Hepatocyte (in vitro differentiated cells): ENCODE measurements at regions not wholly inside any gene's neighbourhood (a gene's known extent, or its start where the extent isn't known, plus 50 kb on each side); places are given as distances from the start of the nearest gene placed in this dataset.
"Not testable (repeated sequence)": the region's sequence is repeated elsewhere in the genome, so short reads cannot be mapped to it uniquely, and the experiment has no call there.

Experiments
- DNase-seq: peaks from one replicate; pipeline ENCODE4 v3.0.0-alpha.2; 2016; ENCODE audit warnings: low spot score
- H2AFZ ChIP-seq: fragments of 200-600 bp; sonication (generic); 2 replicates; pipeline ENCODE4 v1.6.0; 2016; ENCODE audit warnings: antibody characterized with exemption, mild to moderate bottlenecking
- H3K27ac ChIP-seq: fragments of 200-600 bp; sonication (generic); 2 replicates; pipeline ENCODE4 v1.5.1; 2016; ENCODE audit warnings: mild to moderate bottlenecking
- H3K27me3 ChIP-seq: fragments of 200-600 bp; sonication (generic); 2 replicates; pipeline ENCODE4 v1.6.1; 2016
- H3K36me3 ChIP-seq: fragments of 200-600 bp; sonication (generic); replicated peaks from 2 replicates; pipeline ENCODE4 v1.5.1; 2016; ENCODE audit warnings: low read depth; ENCODE audit not compliant: insufficient read depth
- H3K4me1 ChIP-seq: fragments of 200-600 bp; sonication (generic); 2 replicates; pipeline ENCODE4 v1.5.1; 2016; ENCODE audit warnings: mild to moderate bottlenecking, moderate library complexity; ENCODE audit not compliant: insufficient read depth
- H3K4me2 ChIP-seq: fragments of 200-600 bp; sonication (generic); 2 replicates; pipeline ENCODE4 v1.6.0; 2016
- H3K4me3 ChIP-seq: fragments of 200-600 bp; sonication (generic); 2 replicates; pipeline ENCODE4 v1.5.1; 2016; ENCODE audit warnings: mild to moderate bottlenecking
- H3K79me2 ChIP-seq: fragments of 200-600 bp; sonication (generic); 2 replicates; pipeline ENCODE4 v1.6.0; 2017; ENCODE audit warnings: mild to moderate bottlenecking
- H3K9me2 ChIP-seq: fragments of 200-600 bp; sonication (generic); replicated peaks from 2 replicates; pipeline ENCODE4 v1.6.0; 2017; ENCODE audit warnings: mild to moderate bottlenecking; ENCODE audit not compliant: insufficient read depth
- H3K9me3 ChIP-seq: fragments of 200-600 bp; sonication (generic); 2 replicates; pipeline ENCODE4 v1.5.1; 2016; ENCODE audit warnings: low read depth, mild to moderate bottlenecking
- H4K20me1 ChIP-seq: fragments of 200-600 bp; sonication (generic); 2 replicates; pipeline ENCODE4 v1.6.0; 2016; ENCODE audit warnings: mild to moderate bottlenecking; ENCODE audit not compliant: insufficient read depth, poor library complexity, severe bottlenecking
- EZH2 ChIP-seq: fragments of 200-600 bp; sonication (generic); IDR thresholded peaks from 2 replicates; pipeline ENCODE4 v1.6.1; 2016; ENCODE audit warnings: antibody characterized with exemption, mild to moderate bottlenecking, borderline replicate concordance
- EZH2phosphoT487 ChIP-seq: fragments of 200-600 bp; sonication (generic); IDR thresholded peaks from one replicate; pipeline ENCODE4 v1.6.1; 2018; ENCODE audit warnings: antibody characterized with exemption, mild to moderate bottlenecking, low read depth, moderate library complexity; ENCODE audit not compliant: unreplicated experiment, severe bottlenecking
- WGBS: methylation state at CpG from one replicate; pipeline ENCODE4 v1.1.6; 2016; ENCODE audit warnings: low lambda C conversion rate; ENCODE audit errors: missing lambda C conversion rate; 5-methylcytosine and 5-hydroxymethylcytosine counted together
- TF ChIP-seq, protein P1 (sequence below): fragments of 200-600 bp; sonication (generic); IDR thresholded peaks from 2 replicates; pipeline ENCODE4 v1.5.1; 2016; ENCODE audit warnings: antibody characterized with exemption, mild to moderate bottlenecking; ENCODE audit not compliant: poor library complexity

DNA sequence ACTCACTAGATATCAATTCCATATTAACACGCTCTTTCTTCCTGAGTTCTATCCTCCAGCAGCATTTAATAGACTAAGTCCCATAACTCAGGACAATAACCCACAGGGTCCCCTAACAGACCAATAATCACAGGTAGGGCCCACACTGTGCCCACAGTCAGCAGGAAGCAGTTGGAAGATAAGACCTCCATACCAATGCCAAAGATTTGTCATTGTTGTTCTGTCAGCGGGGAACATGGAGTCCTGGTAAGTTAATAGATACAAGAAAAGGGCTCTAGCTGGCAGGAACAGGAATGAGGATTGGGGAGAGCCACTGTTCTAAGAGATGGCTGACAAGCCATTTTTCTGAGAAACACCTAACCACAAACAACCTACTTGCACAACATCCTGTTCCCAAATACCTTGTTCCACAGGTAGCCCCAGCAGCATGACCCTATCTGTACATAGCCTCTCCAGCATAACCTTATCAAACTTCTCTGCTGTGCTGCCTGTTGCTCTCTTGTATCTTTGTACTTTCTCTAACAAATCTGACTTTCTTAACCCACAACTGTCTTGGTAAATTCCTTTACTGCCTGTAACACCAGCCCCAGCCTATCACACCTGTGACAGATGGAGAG lies 142.0 kb upstream of the KCNJ15 start:
- 91% methylated on average over 2 of the region's 2 CpGs for WGBS
- Histone ChIP-seq H2AFZ (no peak overlapping the region), H3K27ac (no peak overlapping the region), H4K20me1 (no peaks in the 10 kb centered on the region), H3K36me3 (no peaks in the 10 kb centered on the region), H3K9me2 (no peaks in the 10 kb centered on the region), H3K79me2 (no peaks in the 10 kb centered on the region), H3K9me3 (no peaks in the 10 kb centered on the region), H3K4me2 (no peak overlapping the region), H3K27me3 (no peaks in the 10 kb centered on the region), H3K4me3 (no peak overlapping the region), H3K4me1 (no peaks in the 10 kb centered on the region)
- TF ChIP-seq EZH2phosphoT487 (no peak), EZH2 (no peak)
- TF ChIP-seq, protein P1, sequence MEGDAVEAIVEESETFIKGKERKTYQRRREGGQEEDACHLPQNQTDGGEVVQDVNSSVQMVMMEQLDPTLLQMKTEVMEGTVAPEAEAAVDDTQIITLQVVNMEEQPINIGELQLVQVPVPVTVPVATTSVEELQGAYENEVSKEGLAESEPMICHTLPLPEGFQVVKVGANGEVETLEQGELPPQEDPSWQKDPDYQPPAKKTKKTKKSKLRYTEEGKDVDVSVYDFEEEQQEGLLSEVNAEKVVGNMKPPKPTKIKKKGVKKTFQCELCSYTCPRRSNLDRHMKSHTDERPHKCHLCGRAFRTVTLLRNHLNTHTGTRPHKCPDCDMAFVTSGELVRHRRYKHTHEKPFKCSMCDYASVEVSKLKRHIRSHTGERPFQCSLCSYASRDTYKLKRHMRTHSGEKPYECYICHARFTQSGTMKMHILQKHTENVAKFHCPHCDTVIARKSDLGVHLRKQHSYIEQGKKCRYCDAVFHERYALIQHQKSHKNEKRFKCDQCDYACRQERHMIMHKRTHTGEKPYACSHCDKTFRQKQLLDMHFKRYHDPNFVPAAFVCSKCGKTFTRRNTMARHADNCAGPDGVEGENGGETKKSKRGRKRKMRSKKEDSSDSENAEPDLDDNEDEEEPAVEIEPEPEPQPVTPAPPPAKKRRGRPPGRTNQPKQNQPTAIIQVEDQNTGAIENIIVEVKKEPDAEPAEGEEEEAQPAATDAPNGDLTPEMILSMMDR, result no peak
- DNase-seq, result no peak

DNA sequence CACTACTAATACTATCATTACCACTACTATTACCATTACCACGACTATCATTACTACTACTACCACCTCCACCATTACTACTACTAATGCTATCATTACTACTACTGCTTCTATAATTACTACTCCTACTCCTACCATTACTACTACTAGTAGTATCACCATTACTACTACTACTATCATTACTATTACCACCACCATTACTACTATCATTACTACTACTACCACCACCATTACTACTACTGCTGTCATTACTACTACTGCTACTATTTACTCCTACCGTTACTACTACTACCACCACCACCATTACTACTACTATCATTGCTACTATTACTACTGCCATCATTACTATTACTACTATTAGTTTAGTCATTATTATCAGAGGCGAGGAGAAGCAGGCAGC lies 140.9 kb upstream of the KCNJ15 start:
- Histone ChIP-seq H3K9me3 (no peaks in the 10 kb centered on the region), H4K20me1 (no peaks in the 10 kb centered on the region), H3K27me3 (no peaks in the 10 kb centered on the region), H3K27ac (no peak overlapping the region), H3K4me3 (no peak overlapping the region), H3K79me2 (no peaks in the 10 kb centered on the region), H3K9me2 (no peaks in the 10 kb centered on the region), H2AFZ (no peak overlapping the region), H3K4me1 (no peaks in the 10 kb centered on the region), H3K36me3 (no peaks in the 10 kb centered on the region), H3K4me2 (no peak overlapping the region)
- WGBS, result 93% methylated on average over 3 of the region's 3 CpGs
- DNase-seq, result no peak
- no peak for TF ChIP-seq EZH2
- TF ChIP-seq, protein P1, result no peak

- no peak for DNase-seq
- no peak overlapping the region for H2AFZ ChIP-seq
- 89% methylated on average over 4 of the region's 4 CpGs for WGBS
Measured at GRCh38 chr21:38119793-38120192, 137.0 kb upstream of the KCNJ15 start.

GRCh38 chr21:38120679-38120983 lies 136.2 kb upstream of the KCNJ15 start:
- H3K27me3 ChIP-seq, H3K4me1 ChIP-seq, H2AFZ ChIP-seq, H3K9me2 ChIP-seq, H3K9me3 ChIP-seq, H3K36me3 ChIP-seq, H3K27ac ChIP-seq, H3K4me2 ChIP-seq, H4K20me1 ChIP-seq, DNase-seq, H3K4me3 ChIP-seq, H3K79me2 ChIP-seq: not testable (repeated sequence)
- WGBS, result 96% methylated on average over 6 of the region's 6 CpGs

More at GRCh38 chr21:38119793-38120192, 137.0 kb upstream of the KCNJ15 start:
- no peaks in the 10 kb centered on the region for H3K9me3 ChIP-seq
- no peaks in the 10 kb centered on the region for H3K36me3 ChIP-seq
- H3K79me2 ChIP-seq, result no peaks in the 10 kb centered on the region
- H3K4me2 ChIP-seq, result no peak overlapping the region
- no peaks in the 10 kb centered on the region for H4K20me1 ChIP-seq
- H3K27ac ChIP-seq, result no peak overlapping the region
- H3K4me1 ChIP-seq, result no peaks in the 10 kb centered on the region
- TF ChIP-seq EZH2, result no peak
- TF ChIP-seq, protein P1, result no peak
- TF ChIP-seq EZH2phosphoT487, result no peak
- H3K4me3 ChIP-seq, result no peak overlapping the region
- H3K9me2 ChIP-seq, result no peaks in the 10 kb centered on the region
- no peaks in the 10 kb centered on the region for H3K27me3 ChIP-seq
